Putamen (tissue), 1 donor: ENCODE measurements at regions not wholly inside any gene's neighbourhood (a gene's known extent, or its start where the extent isn't known, plus 50 kb on each side); places are given as distances from the start of the nearest gene placed in this dataset.

Source experiments
- DNase-seq: peaks from one replicate; pipeline ENCODE4 v3.0.0-alpha.2; 2016; ENCODE audit warnings: low spot score

DNA sequence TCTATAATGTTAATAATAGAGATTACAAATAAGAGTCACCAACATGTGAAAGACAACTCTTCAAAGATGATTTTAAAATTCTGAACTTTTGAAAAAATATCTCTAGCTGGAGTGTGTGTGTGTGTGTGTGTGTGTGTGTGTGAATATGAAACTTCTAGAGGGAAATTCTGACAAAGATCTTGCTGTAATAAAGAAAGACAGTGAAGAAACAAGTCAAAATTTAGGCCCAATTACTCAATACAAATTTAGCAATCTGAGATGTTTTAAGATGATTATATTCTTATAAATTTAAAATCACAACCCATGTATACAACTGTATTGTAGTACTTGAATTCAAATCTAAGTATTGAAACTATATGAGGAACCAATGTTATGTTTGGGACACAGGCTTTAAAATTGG lies 57.2 kb upstream of the UGP2 start:
- no peak for DNase-seq

GRCh38 chr2:63785096-63785495 lies 56.6 kb upstream of the UGP2 start:
- DNase-seq: no peak

- no peak for DNase-seq
Observed at GRCh38 chr2:63786471-63786870, 55.2 kb upstream of the UGP2 start.

- no peak for DNase-seq
Observed at GRCh38 chr2:63788071-63788470, 53.6 kb upstream of the UGP2 start.

DNA sequence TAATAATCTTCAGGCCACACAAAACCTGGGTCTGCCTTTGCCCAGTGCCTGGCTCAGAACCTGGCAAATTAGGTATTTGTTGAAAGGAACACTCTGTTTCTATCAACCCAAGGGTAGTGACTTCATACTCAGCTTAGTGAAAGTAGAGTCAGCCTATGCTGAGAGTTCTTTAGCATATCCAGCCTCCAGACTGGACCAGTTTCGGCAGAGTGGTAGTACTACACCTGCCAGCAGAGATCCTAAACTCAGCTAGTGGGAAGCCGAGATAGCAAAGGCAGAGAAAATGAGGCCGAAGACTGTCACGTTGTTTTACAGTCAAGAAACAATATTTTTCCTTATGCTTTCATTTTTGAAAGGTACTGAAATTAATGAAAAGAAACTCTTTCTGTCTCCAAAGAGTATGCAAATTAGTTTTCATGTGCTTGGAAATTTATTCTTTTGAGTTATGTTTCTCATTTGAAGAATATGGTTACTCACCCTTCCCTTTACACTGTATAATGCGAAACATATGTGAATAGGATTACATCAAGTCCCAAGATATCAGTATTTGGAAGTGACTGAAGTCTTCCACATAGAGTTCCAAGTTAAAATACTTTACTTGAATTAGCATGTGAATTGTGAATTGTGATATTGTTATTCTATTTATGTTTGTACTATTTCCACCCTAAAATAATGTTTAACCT lies 52.2 kb upstream of the UGP2 start:
- DNase-seq: no peak

- no peak for DNase-seq
Observed at GRCh38 chr2:63790491-63790890, 51.2 kb upstream of the UGP2 start.

GRCh38 chr2:63790906-63791305 lies 50.8 kb upstream of the UGP2 start:
- no peak for DNase-seq

DNA sequence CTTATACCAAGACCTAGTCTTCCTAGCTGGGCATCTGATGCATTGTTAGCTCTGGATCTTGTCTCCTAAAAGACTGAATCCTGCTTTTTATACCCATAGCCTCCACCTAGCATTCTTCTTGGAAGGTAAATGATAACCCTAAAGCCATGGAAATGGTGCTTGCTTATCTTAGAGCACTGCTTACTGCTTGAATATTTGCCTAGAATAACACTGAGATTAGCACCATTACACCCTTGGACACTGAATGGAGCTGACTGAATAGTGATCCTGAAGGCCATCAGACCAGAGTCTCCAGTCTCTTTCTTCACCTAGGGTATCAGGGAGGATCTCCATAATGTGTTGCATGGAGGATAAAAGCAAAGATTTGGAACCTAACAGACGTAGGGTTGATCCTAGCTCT lies 50.3 kb upstream of the UGP2 start:
- no peak for DNase-seq
